Endothelial cell of umbilical vein (primary cell): ENCODE measurements at regions not wholly inside any gene's neighbourhood (a gene's known extent, or its start where the extent isn't known, plus 50 kb on each side); places are given as distances from the start of the nearest gene placed in this dataset.

ENCODE experiments used
- CTCF ChIP-seq, 2 donors: IDR thresholded peaks; 1 replicate in 1 of 2; 2 replicates in 1 of 2; pipeline ENCODE4 v1.5.1; 2011; ENCODE audit warnings: low read length in 2 of 2, mild to moderate bottlenecking in 2 of 2, moderate library complexity in 2 of 2, control low read depth in 1 of 2, inconsistent platforms in 1 of 2, low read depth in 1 of 2; ENCODE audit not compliant: insufficient read depth in 1 of 2; ENCODE audit errors: extremely low read depth in 1 of 2
- EZH2 ChIP-seq: IDR thresholded peaks from 2 replicates; pipeline ENCODE4 v1.6.1; 2012; ENCODE audit warnings: borderline replicate concordance, low read depth, mild to moderate bottlenecking, moderate library complexity, low read length, inconsistent platforms; ENCODE audit not compliant: severe bottlenecking
- POLR2A ChIP-seq: IDR thresholded peaks from 2 replicates; pipeline ENCODE4 v1.6.1; 2012; ENCODE audit warnings: low read depth, mild to moderate bottlenecking, control low read depth, low read length

DNA sequence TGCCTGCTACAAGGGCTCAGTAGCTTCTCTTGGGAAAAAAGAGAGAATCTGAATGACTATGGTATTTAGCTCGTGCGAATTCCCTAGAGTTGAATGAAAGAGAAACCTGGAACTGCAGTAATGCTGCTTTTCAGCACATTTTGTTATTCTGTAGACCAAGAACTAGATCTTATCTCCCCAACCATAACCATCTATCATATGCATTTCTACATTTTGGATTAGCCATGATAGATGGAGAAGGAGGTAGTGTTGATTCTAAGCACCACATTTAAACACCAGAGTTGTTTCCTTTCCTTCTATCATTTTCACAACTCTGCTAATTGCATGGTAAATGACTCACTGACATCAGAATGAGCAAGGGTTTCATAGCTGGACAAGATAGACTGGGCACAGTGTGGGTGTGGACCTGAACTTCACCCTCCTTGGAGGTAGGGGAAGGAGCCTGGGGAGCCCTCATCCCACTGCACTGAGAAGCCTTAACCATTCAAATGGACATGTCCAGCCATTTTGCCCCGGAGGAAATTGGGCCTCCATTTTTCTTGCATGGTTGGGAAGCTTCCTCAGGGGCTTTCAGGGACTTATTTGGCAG is 55.3 kb upstream of the BMPER start:
- TF ChIP-seq CTCF (IDR thresholded peaks at IDR 0.05; ENCODE audit: extremely low read depth in 1 of 2, insufficient read depth in 1 of 2, low read depth in 1 of 2, low read length in 2 of 2) (no peak), POLR2A (no peak), EZH2 (no peak)
